G401.6 (cell line): ENCODE measurements at regions not wholly inside any gene's neighbourhood (a gene's known extent, or its start where the extent isn't known, plus 50 kb on each side); places are given as distances from the start of the nearest gene placed in this dataset.
"Not testable (repeated sequence)": the region's sequence is repeated elsewhere in the genome, so short reads cannot be mapped to it uniquely, and the experiment has no call there.

ENCODE experiments used
- FAIRE-seq: peaks from 2 replicates; lab custom pipeline; 2012; peaks lifted over from hg19 to GRCh38; lab: Jason Lieb, UNC

- no peak for FAIRE-seq
These were observed 812.9 kb downstream of the NR4A2 start for GRCh38 chr2:155519529-155520130.

GRCh38 chr2:155518094-155518493 is 814.4 kb downstream of the NR4A2 start:
- FAIRE-seq: no peak

GRCh38 chr2:155517362-155517761 is 815.2 kb downstream of the NR4A2 start:
- FAIRE-seq: no peak

DNA sequence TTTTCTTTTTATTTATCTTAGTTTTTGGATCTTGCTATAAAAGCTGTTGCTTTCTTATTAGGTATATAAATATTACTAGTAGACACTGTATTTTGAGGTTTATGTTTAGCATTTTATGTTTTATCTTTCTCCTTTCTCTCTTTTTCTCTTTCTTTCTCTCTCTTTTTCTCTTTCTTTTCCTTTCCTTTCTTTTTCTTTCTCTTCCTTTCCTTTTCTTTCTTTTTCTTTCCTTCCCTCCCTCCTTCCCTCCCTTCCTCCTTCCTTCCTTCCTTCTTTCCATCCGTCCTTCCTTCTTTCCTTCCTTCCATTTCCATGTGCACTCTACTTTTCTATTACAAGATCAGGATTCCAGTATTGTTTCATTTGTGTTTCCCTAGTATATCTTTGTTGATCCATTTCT is 814.8 kb downstream of the KCNJ3 start:
- FAIRE-seq: no peak

GRCh38 chr2:155502766-155503165 is 804.3 kb downstream of the KCNJ3 start:
- FAIRE-seq: no peak

GRCh38 chr2:155498106-155498505 is 799.6 kb downstream of the KCNJ3 start:
- no peak for FAIRE-seq

DNA sequence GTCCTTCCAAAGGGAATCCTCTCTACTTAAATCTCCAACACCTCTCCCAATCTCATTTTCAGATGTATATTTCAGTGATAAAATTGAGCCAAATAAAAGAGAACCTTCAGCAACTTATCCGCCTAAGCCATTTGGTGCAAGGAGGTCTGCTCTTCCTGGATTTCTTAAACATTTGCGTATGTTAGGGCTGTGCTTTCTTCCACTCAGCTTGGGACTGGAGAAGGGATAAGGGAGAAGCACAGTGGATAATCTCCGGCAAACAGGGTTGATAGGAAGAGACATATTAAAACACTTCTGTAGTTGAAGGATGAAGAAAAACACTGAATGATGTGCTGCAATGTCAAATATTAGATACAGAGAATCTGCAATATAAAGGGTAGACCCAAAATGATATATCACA is 796.2 kb downstream of the KCNJ3 start:
- FAIRE-seq: no peak

- FAIRE-seq: no peak
These were observed 786.8 kb downstream of the KCNJ3 start for GRCh38 chr2:155485141-155485842.

GRCh38 chr2:155481141-155481540 is 782.6 kb downstream of the KCNJ3 start:
- FAIRE-seq: no peak

GRCh38 chr2:155472018-155472417 is 773.5 kb downstream of the KCNJ3 start:
- FAIRE-seq: not testable (repeated sequence)

- FAIRE-seq: no peak
These were observed 757.7 kb downstream of the KCNJ3 start for GRCh38 chr2:155456222-155456621.

- FAIRE-seq: no peak
These were observed 744.4 kb downstream of the KCNJ3 start for GRCh38 chr2:155442755-155443372.

DNA sequence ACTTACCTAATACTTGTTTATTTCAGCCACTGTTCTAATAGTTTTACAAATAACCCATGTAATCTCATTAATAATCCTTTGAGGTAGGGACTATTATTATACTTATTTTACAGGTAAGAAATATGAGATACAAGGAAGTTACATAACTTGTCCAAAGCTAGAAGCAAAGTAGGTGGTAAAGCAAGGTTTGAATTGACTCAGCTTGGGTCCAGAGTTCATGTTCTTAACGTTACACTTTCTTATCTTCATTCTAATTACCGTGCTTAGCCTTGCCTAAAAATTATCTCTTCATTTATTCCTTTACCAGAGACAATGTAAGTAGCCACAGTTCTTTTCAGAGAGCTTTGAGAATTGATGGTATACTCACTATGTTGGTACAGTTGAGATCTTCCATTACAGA is 743.6 kb downstream of the KCNJ3 start:
- no peak for FAIRE-seq

DNA sequence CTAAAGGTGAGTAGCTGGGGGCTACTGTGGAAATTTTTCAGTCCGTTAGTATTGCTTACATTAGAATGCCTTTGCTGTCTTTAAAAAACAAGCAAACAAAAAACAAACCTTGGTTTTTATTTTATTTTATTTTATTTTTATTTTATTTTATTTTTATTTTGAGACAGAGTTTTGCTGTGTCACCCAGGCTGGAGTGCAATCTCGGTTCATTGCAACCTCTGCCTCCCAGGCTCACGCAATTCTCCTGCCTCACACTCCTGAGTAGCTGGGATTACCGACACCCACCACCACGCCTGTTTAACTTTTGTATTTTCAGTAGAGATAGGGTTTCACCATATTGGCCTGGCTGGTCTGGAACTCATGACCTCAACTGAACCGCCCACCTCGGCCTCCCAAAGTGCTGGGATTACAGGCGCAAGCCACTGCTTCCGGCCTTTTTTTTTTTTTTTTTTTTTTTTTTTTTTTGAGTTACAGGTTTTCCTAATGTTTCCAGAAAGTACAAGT is 732.6 kb downstream of the KCNJ3 start:
- FAIRE-seq: no peak

- no peak for FAIRE-seq
These were observed 729.0 kb downstream of the KCNJ3 start for GRCh38 chr2:155427470-155427869.

- FAIRE-seq: no peak
These were observed 726.0 kb downstream of the KCNJ3 start for GRCh38 chr2:155424518-155424917.

GRCh38 chr2:155418753-155419152 is 720.3 kb downstream of the KCNJ3 start:
- no peak for FAIRE-seq

GRCh38 chr2:155412598-155412997 is 714.1 kb downstream of the KCNJ3 start:
- no peak for FAIRE-seq

DNA sequence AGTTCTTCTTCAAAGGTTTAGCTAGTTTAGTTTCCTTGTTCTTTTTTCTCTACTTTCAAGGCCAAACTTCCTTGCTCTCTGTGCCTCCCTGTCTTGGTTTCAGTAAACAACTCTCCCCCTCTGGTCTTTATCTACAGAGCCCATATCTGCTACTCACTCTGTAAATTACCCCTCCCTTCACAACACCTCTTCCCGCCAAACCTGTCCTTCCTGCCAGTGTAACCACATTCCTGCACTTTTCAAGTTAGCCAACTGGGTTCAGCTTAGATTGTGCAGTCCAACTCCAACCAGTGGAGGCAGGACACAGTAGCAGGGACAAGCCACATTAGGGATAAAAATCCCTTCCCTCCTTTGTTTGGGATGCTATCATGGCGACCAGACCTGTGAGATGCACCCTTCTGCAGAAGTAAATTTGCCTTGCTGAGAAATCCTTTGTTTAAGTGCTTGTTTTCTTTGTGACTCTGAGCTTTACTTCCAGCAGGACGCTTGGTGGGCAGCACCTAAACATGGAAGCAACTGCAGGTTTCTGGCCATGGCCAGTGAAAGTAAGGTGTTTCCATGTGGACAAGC is 706.0 kb downstream of the KCNJ3 start:
- FAIRE-seq: no peak

GRCh38 chr2:155393406-155393805 is 694.9 kb downstream of the KCNJ3 start:
- FAIRE-seq: no peak

DNA sequence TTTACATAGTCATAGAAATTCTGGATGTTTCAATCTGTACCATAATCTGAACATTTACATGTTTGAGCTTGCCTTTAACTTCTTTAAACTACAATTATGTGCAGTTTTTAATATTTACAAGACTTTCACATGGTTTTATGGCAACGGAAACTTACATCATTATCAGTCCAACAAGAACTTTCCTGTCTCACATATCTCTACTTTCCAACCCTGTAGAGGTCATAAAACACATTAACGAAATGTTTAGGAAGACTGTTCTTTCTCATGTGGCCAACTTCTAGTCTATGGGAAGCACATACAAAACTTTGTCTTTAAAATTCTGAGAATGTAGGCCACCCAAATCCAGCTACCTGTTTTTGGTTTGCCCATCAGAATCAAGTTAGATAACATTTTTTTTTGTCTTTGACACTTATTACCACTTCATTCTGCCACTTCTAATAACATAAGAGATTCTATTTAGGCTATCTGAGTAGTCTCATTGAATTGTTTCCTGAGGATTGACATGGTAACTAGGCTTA is 693.2 kb downstream of the KCNJ3 start:
- no peak for FAIRE-seq

- FAIRE-seq: no peak
These were observed 690.7 kb downstream of the KCNJ3 start for GRCh38 chr2:155389224-155389623.

DNA sequence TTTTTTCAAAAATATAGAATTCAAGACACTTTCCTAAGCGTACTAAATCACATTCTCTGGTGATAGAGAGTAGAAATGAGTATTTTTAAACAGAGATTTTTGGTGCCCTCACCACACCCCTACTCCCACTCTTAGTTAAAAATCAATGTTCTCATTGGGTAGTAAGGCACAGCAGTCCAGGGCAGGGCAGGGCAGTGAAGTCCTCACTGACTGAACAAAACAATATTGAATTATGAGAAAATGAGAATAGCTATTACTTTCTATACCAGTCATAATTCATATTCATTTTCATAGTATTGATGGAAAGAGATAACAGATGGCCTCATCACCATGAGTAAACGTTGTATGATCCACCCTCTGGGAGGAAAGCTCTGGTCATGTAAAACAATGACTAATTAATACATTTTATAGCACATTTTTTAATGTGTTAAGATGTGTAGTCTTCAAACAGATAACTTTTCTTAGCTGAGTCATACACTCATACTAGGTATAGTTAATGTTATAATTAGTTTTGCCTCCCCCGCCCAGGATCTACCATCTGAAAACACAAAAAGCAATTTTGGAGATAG is 686.1 kb downstream of the KCNJ3 start:
- no peak for FAIRE-seq
